NCI-H446 treated with DMSO at 0.1 percent for 48 hours (cell line): ENCODE measurements at regions not wholly inside any gene's neighbourhood (a gene's known extent, or its start where the extent isn't known, plus 50 kb on each side); places are given as distances from the start of the nearest gene placed in this dataset.

Experiments
- DNase-seq: peaks from one replicate; lab custom pipeline; 2025; lab: John Stamatoyannopoulos, UW

DNA sequence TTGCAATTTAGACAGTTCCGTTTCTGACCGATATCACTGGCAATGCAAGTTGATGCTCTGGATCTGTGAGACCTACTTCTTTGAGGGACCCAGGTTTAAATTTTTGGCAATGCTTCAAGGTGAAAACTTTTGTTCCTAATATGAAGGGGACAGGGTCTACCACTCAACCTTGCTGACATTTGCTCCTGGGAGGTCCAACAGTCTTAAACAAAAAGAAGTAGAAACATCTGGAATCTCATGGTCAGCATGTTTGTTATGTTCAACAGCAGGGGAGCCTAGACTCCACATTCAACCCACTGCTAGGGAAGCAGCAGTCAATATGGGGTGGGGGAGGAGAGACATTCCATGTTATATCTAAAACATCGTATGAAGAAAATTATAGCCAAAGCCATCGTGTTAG lies 196.4 kb downstream of the SIM1 start:
- no peak for DNase-seq

DNA sequence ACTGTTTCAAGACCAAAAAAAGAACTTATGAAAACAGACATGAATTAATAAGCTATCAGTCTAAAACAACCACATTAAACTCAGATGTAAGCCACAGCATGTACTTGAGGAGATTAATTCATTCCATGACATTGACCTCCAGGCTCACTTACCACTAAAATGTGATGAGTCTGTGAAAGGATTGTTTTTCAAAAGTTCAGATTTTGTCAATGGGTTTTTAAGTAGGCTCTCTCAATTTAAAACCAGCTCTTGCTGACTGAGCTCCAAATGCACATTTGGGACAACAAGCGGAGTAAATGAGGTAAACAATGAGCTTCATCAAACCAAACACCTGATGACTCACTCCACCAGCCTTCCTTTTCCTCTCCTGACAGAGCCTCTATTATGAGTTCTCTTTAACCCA lies 197.0 kb downstream of the SIM1 start:
- DNase-seq, result no peak

DNA sequence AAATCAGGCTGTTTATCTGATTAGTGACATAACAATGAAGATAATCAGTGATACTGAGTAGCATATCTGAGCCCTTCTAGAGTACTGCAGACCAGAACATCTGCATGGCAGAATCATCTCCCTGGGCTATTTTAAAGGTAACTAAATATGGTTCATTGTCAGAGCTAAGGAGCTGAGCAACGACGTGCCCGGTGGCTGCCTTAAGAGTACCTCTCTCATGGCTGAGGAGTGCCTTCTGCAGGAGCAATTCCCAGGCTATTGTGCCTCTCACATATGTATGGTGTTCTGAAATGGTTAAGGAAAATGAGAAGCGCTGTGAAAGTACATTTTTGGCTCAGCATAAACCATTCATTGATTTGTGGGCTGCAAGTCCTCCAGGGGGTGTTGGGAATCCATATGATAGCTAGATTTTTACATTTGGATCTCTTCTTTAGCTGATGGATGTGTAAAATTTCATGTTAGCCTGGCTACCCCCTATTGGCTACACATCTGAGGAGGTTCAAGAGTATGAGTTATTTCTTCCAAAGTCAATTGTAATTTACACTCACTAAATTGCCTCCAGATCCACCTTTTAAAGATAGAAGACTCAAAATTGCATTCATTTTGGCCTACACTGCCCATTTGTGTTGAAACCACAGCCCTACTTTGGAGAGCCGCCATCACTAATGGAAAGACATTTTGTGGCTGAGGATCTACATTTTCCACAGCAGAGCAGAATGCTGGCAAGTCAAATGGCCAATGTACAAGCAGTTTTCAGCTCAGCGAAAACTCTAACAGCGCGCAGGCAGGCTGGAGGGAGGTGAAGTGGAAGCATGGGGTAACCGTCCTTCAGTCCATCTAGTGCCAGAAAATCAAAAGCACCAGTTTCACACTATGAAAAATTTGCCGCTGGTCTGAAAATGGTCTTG lies 198.0 kb downstream of the SIM1 start:
- no peak for DNase-seq

DNA sequence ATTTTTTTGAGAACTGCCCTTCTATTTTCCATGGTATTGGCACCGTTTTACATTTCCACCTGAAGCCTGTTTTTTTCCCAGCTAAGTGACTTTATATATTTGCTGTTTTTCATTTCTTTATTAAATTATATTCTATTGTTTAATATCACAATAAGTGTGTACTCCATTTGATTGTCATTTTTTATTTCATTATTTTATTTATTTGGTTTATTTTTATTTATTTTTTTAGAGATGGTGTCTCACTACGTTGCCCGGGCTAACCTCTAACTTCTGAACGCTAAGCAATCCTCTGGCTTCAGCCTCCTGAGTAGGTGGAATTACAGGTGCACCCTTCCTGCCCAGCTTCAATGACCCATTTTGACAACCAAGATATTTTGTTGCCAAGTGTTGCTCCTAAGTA lies 202.6 kb downstream of the SIM1 start:
- DNase-seq, result no peak

DNA sequence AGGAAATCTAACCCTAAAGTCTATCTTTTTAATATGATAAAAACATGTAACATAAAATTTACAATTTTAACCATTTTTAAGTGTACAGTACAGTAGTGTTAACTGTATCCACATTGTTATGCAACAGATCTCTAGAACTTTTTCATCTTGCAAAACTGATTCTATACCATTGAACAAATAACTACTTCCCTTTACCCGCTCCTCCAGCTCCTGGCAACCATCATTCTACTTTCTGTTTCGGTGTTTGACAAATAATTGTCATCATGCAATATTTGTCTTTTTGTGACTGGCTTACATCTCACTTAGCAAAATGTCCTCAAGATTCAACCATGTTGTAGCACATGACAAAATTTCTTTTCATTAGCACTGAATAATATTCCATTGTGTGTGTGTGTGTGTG lies 203.2 kb downstream of the SIM1 start:
- DNase-seq, result no peak

DNA sequence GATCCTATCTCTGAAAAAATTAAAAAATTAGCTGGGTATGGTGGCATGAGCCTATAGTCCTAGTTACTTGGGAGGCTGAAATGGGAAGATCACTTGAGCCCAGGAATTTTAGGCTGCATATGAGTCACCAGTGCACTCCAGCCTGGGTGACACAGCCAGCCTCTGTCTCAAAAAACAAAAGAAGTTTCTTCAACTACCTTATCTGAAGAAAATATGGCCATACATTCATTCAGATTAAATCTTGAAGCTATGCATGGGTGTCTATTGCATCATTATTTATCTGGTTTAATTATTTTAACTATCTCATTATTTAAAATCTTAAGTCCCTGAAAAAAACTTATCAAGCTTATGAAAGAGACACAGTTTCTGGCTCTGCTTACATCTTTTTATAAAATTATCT lies 204.1 kb downstream of the SIM1 start:
- DNase-seq, result no peak

DNA sequence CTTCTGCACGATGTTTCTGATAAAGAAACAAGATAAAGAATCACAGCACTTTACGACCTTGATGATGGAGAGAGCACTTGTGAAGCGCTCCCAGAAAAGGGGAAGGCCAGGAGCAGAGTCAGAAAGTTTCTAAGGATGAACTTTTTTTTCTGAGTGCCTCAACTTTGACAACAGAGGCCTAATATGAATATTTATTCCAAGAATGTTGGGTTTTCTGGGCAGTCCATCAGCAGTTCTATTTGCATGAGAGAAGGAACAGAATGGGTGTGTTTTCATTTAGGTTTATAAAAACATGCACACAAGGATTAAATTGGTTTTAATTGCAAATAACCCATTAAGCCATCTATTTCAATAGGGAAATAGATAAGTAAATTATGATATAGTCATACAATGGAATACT lies 204.9 kb downstream of the SIM1 start:
- no peak for DNase-seq

DNA sequence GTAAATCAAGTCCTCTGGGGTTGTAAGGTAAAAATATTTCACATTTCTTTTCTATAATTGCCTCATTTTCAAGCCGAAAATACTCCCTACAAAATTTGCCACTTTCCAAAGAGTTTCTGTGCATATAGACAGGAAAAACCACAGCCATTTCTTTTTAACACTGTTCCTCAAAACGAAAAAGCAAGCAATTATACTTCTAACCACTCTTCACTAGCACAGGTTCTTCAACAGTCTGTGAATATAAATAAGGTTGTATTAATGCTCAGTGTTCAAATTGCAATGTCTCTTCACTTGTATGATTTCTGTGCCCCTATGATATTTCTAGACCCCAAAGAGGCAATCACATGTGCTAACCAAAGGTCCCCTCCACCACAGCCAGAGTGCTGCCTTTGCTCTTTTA lies 206.0 kb downstream of the SIM1 start:
- no peak for DNase-seq

DNA sequence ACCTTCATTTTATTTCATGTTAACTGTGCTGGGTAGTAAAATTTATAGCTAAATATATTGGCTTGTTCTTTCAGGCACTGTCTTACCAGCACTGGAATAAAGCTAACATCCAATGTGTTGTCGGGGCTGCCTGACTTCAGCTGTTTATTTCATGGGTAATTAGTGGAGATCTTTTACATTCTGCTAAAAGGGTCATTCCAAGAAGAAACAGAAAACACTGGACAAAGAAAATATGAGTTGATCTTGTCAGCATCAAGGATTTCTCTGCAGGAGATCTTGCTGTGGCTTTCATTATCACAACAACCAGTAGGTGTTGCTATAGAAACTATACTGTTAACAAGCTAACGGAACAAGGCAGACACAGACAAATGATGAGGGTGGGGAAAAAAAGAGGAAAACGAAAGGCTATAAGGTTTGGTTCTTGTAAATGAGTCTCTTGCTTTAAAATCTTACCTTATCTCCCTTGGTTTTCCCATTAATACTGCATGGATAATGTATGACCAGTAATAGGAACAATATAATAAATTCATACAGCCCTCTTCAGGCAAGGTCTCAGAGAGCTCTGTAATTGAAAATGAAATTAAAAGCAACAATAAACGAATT lies 206.8 kb downstream of the SIM1 start:
- no peak for DNase-seq

DNA sequence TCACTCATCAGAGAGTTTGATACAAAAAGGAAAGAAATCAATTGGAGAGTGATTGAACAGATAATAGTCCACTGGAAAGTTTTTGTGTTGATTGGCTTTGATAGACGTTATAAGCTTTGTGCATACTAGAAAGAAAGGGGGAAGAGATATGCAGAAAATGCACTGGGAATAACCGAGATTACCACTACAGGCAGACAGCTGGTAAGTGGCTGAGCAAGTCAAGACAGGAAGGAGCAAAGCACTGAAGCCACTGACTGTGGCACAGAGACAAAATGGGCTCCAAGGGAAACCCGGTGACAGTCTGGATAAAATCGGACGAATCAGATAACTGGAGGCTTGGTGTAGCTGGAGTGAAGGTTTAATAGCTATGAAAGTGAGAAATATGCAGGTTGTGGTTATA lies 209.0 kb downstream of the SIM1 start:
- DNase-seq, result no peak

DNA sequence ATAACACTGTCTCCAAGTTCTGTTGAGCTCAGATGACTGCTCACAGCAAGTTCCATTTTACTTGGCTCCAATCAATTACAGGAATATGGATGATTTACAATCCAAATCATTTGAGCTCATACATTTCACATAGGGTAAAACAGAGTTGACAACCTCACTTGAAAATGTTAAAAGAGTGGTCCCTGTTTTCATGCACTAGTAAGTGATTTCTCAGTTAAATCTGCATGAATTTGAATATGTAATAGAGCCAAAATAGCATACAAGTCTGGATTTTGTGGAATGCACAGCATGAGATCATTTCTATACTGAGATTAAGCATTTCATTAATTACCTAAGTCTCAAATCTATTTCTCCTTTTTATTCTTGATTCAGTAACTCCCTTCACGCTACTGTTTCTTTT lies 217.6 kb downstream of the SIM1 start:
- peak; percentile 4 for DNase-seq

DNA sequence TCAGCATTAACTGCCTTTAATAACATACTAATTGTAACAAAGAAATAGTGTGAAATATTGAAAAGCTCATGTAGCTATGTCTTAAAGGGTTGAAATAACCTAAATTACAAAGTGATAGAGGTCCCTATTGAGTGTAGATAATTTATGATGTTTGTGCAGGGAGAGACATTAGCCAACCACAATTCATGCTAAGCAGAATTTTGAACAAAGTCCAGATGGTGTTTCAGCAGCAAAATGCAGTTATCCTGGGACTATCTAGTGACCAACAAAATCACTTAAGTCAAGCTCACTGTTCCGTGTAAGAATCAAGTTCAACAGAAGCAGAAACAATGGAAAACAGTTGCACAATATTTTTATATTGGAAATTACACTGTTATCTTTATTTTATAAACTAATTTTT lies 218.5 kb downstream of the SIM1 start:
- DNase-seq, result peak; percentile 4

DNA sequence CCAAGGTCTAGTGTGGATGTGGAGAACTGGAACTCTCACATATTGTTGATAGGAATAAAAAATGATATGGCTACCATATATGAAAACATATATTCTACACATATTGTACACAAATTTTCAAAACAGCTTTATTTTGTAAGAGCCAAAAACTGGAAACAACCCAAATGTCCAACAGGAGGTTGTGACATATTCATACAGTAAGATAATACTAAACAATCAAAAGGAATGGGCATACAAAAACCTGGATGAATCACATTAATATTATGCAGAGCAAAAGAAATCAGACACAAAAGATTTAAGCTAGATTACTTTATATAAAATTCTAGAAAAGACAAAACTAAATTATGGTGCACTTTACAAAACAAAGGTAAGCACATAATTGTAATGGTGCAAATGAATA lies 223.9 kb downstream of the SIM1 start:
- DNase-seq, result no peak

DNA sequence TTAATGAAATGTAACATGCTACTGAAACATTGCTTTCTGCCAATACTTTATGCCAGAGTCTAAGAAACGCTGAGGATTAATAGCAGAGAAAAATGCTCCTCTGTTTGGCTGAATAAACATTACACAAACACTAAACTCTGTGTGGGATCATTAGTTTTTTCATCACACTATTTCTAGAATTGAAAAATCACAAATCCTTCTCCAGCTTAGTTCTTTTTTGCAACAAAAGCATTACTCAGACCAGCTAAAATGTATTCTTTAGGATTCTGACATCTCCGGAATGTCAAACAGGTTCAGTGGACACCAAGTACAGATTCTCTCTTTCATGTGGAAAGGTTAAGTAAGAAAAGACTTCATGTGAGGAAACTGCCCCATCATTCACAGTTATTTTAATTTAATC lies 226.9 kb downstream of the SIM1 start:
- no peak for DNase-seq

DNA sequence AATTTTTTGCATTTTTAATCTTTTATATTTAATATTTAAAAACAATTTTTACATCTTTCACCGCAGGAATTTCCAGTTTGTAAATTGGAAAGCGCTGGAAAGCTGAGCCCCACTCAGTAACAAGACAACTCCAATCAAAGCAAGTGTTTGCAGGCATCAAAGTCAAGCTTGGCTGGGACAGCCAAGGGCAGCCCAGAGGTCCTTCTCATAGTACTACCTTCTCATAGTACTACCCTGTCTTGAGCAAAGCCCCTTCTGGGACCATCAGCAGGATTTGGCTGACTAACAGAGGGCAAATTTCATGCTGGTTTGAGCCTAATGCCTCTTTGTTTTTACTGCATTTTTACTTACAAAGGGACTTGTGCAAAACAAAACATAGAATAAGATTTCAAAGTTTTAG lies 228.3 kb downstream of the SIM1 start:
- DNase-seq, result no peak

DNA sequence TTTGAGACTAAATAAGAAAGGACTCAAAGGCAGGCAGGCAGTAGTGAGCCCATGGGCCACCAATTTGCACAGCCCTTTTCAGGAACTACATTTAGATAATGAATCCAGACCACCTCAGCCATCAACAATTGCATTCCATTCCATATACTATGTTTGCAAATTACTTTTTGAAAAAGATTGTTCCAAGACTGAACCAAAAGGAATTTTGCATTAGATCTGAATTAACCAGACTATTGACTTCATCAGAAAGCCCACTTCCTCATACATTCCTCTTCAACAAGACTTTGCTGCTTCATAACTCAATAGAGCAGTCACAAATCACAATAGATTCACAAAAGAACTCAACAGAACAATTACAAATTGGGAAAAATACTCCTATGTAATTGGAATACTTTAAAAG lies 229.1 kb downstream of the SIM1 start:
- no peak for DNase-seq

DNA sequence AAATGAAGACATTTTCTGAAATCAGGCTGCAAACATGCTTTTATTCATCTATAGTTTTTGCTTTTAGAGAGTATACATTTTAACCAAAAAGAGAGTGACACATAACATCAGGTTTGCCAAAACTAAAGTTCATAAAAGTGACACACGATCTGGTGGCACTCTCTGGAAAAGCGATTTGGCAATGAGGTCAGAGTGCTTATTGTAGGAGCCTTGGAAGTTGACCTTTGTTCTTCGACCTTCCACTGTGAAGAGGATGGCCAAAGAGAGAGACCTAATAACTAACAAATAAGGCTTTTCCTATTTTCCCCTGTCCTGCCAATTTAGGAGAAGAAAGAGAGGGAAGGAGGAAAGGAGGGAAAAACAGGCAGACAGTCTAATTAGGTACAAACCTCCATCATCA lies 230.1 kb downstream of the SIM1 start:
- DNase-seq, result no peak

DNA sequence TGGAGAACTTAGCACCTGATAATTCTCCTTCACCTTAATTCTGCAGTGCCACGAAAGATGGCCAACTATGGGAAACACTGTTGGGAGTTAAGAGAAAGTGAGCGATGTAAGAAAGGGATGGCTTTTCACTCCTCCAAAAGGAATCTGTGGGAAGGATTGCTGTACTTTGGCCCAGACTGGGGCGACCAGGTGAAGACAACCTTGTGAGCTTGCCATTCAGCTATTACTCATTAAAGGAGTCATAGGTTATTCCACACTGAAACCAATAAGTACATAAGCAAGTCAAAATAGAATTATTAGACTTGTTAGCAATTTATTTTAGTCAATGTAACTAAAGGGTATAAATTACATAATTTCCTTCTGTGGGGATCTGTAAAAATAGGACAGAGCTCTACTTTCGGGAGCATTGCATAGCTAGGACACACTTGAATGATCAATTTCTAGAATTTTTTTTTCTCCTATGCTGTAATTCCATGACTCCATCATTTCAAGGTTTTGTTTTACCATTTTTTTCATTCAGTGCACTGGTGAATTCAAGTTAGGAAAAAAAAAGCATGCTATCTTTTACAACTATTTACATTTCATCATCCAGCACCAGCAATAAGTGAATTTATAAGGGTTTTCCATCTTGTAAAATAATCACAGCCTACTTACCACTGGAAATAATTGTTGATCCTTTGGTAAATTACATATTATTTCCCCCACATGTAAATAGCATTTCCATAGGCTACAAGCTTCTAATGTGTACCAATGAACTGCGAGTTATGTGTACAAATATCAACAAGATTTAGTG lies 231.7 kb downstream of the SIM1 start:
- no peak for DNase-seq

DNA sequence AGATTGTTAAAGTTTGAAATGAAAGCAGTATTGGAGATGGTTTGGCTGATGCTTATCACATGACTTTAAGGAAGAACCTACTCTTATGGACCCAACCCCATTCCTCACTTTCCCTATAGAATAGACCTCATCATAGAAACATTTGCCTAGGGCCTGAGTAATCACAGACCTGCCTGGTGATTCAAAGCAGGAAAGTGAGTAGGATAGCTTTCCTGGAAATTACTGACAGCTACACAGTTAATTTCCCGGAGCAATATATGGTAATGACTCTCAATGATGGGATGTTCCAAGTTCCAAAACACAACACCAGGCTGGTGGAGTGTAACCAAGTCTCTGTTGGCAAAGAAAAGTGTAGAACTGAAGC lies 233.8 kb downstream of the SIM1 start:
- peak; percentile 38 for DNase-seq

DNA sequence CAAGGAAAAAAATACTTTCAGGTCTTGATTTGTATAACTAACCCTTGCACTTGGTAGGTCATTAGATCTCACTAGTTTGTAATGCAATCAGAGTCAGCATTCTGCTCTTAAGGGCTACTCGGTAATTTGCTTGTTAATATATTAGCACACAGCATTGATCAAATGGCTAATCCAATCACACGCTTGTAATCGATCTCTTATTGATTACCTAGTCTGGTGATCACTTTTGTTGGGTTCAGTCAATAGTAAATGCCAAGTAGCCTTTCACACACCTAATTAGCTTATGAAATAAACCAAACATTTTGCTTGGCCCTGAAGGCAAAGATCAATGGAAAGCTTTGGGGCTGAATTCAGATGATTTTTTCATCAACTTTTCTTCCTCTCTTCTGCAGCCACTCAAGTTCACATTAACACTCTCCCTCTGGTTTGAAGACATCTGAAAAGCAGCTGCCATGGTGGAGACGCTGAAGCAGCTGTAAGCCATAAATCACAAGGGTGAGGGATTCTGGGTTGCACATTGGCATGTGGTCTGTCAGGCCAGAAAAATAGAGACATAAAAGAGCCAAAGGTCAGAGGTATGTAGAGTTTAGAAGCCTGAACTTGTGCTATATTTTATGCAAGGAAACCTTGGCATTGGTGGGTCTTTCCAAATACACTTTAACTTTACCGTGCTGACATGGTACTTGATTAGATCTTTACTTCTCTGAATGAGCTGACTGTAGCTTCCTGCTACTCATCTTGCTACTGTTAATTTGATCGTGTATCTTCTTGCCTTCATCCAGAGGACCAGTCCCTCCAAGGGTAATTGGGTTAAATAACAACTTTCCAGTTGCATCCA lies 234.4 kb downstream of the SIM1 start:
- DNase-seq, result no peak

DNA sequence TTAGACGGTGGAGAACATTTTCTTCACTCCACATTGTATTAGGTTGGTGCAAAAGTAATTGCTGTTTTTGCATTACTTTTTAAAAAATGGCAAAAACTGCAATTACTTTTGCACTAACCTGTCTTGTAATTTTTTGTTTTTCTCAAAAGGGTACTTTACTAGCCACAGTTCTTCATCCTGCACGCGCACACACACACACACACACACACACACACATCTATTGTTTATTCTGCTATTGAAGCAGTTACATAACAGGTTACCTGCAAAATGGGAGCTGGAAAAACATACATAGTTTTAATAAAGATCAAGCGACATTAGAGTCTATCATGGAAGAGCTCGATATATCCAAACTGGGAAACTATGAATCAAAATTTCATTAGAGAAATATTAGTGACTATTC lies 235.2 kb downstream of the SIM1 start:
- no peak for DNase-seq

DNA sequence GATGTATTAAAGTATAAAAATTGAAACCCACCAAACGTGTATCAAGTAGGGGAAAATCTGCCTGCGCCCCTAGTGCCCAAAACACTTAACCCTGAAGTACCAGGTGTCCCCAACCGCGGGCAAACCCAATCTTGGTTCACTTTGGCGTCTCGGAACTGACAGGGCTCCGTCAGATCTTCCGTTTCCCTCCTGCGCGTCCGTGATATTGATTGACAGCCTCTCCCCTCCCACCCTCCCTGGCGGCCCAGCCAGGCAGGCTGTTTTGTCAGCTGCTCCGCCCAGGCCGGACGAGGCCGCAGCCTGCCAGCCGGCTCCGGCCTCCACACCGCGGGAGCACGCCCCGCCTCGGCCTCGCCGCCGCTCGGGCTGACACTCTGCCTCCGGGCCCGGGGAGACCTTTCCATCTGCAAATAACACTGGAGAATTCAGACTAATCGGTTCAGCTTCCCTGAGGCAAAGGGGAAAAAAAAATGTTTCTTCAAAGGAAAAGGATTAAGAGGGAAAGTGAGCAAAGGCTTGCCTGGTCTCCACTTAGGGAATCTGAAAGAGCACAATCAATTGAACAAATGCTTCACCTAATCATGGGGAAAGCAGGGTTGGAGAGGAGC lies 234.9 kb upstream of the MCHR2 start:
- DNase-seq, result peak; percentile 48
